Glomerular visceral epithelial cell (primary cell): ENCODE measurements at regions not wholly inside any gene's neighbourhood (a gene's known extent, or its start where the extent isn't known, plus 50 kb on each side); places are given as distances from the start of the nearest gene placed in this dataset.

Experiments
- DNase-seq: peaks from one replicate; pipeline ENCODE4 v3.0.0-alpha.2; 2016; ENCODE audit errors: extremely low spot score

- no peak for DNase-seq
Measured at GRCh38 chr21:26655460-26655859, 82.4 kb upstream of the CYYR1 start.

- no peak for DNase-seq
Measured at GRCh38 chr21:26653430-26653829, 80.3 kb upstream of the CYYR1 start.

- no peak for DNase-seq
Measured at GRCh38 chr21:26652854-26653253, 79.8 kb upstream of the CYYR1 start.

- no peak for DNase-seq
Measured at GRCh38 chr21:26641062-26641461, 68.0 kb upstream of the CYYR1 start.

- DNase-seq: no peak
Measured at GRCh38 chr21:26637201-26637745, 64.2 kb upstream of the CYYR1 start.

- no peak for DNase-seq
Measured at GRCh38 chr21:26635681-26636080, 62.6 kb upstream of the CYYR1 start.

- DNase-seq: no peak
Measured at GRCh38 chr21:26632691-26633090, 59.6 kb upstream of the CYYR1 start.

- no peak for DNase-seq
Measured at GRCh38 chr21:26626187-26626586, 53.1 kb upstream of the CYYR1 start.

GRCh38 chr21:26624983-26625519 lies 52.0 kb upstream of the CYYR1 start:
- no peak for DNase-seq
